HAP-1 (cell line): ENCODE measurements at regions not wholly inside any gene's neighbourhood (a gene's known extent, or its start where the extent isn't known, plus 50 kb on each side); places are given as distances from the start of the nearest gene placed in this dataset.
"Not testable (repeated sequence)": the region's sequence is repeated elsewhere in the genome, so short reads cannot be mapped to it uniquely, and the experiment has no call there.

Experiments
- DNase-seq, 2 experiments: peaks; one replicate each; pipeline ENCODE4 v3.0.0-alpha.2; 2016 to 2020; ENCODE audit warnings: low spot score in 2 of 2
- H3K27me3 ChIP-seq: fragments of 250-450 bp; sonication (Bioruptor Pico); 2 replicates; pipeline ENCODE4 v1.5.1; 2020; ENCODE audit warnings: low read depth, mild to moderate bottlenecking, moderate library complexity
- H3K36me3 ChIP-seq: fragments of 250-450 bp; sonication (Bioruptor Pico); replicated peaks from 2 replicates; pipeline ENCODE4 v1.5.1; 2020; ENCODE audit warnings: mild to moderate bottlenecking
- H3K4me1 ChIP-seq: fragments of 250-450 bp; sonication (Bioruptor Pico); 2 replicates; pipeline ENCODE4 v1.5.1; 2020; ENCODE audit warnings: mild to moderate bottlenecking
- H3K4me3 ChIP-seq: fragments of 250-450 bp; sonication (Bioruptor Pico); 2 replicates; pipeline ENCODE4 v1.5.1; 2020; ENCODE audit warnings: mild to moderate bottlenecking, moderate library complexity
- H3K9me3 ChIP-seq: fragments of 250-450 bp; sonication (Bioruptor Pico); 2 replicates; pipeline ENCODE4 v1.5.1; 2020; ENCODE audit warnings: mild to moderate bottlenecking, moderate library complexity
- in situ Hi-C: fragments of 300-500 bp; cut with MboI; formaldehyde crosslinking; loops from 3 replicates; pipeline ENCODE4 v1.14.3; 2020; ENCODE audit warnings: low sequenced_read_pairs, inconsistent platforms, mixed read lengths

DNA sequence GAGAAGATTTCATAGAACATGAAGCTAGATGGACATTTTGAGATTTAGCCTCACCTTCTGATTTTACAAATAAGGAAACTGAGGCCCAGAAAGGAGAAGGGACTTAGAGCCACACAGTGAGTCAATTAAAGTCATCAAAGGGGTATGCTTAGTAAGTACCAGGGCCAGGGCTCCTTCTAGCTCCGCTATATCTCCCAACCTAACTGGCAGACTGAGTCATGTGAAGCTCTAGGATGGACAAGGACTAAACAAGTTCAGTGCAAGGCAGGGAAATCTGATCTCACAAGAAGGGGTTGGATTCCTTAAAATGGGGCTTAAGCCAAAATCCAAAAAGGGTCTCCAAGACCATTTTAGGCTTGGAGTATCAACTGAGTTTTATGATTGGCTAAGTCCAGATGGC is 215.8 kb downstream of the PHLDA1 start:
- no peaks in the 10 kb centered on the region for H3K36me3 ChIP-seq
- H3K27me3 ChIP-seq: no peaks in the 10 kb centered on the region
- H3K9me3 ChIP-seq: no peaks in the 10 kb centered on the region
- no peak for DNase-seq
- peaks cover 34% of the 10 kb centered on the region for H3K4me1 ChIP-seq
- H3K4me3 ChIP-seq: no peak overlapping the region
- in situ Hi-C loops: no loop called here

DNA sequence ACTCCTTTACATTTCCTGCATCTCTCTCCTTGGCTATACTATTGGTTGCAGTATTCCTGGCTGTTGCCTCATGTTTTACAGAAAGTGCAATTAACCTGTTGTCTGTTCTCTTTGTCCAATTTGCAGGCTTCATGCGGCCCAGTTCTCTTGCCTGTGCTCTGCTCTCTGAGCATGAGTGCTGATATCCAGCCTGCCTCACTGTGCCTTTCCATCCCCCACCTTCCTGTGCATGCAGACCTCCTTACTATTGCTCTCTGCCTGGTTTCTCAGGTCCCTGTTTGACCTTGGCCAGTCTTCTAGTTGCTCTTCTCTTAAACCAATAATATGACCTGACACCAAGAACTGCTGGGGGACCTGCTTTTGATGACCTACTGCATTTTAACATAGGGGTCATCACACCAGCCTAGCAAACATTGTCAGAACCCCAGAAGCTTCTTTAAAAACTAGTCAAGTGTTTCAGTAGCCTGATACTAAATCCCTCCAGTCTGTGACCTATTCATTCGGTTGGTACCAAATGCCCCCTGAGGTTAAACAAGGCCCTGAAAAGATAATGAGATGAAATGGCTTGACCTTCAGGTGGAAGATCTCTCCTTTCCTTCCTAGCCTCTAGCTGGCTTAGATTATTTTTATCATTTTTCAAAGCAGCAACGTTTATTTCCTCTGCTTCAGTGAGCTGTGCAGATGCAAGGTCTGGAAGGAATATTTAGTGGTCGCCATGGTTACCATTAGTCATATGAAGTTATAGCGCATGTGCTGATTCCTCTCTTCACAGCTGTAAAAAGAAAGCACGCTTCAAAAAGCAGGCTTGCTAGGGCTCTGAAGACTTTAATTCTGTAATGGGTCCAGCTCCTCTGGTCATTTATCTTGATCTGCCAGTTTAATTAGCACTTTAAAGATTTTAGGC is 216.5 kb downstream of the PHLDA1 start:
- in situ Hi-C loops: no loop called here
- H3K27me3 ChIP-seq: no peaks in the 10 kb centered on the region
- DNase-seq: no peak
- no peak overlapping the region for H3K4me3 ChIP-seq
- no peaks in the 10 kb centered on the region for H3K9me3 ChIP-seq
- H3K36me3 ChIP-seq: no peaks in the 10 kb centered on the region
- H3K4me1 ChIP-seq: peaks cover 29% of the 10 kb centered on the region

DNA sequence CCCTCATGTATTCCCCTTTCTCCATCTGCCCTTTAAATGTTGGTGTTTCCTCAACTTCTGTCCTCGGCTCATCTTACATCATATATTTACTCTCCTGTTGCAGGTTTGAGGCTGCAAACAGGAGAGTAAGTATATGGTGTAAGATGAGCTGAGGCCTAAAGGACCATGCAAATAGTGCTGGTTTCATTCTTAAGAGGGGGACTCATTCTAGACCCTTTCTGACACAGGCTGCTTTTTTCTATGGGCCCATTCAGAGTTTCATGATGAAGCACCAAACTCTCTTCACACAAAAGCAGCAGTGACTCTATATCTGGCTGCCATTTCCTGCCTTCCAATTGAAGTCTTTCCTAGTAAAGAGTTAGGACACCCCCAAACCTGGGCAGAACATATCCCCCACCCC is 218.5 kb downstream of the PHLDA1 start:
- peaks cover 11% of the 10 kb centered on the region for H3K4me1 ChIP-seq

DNA sequence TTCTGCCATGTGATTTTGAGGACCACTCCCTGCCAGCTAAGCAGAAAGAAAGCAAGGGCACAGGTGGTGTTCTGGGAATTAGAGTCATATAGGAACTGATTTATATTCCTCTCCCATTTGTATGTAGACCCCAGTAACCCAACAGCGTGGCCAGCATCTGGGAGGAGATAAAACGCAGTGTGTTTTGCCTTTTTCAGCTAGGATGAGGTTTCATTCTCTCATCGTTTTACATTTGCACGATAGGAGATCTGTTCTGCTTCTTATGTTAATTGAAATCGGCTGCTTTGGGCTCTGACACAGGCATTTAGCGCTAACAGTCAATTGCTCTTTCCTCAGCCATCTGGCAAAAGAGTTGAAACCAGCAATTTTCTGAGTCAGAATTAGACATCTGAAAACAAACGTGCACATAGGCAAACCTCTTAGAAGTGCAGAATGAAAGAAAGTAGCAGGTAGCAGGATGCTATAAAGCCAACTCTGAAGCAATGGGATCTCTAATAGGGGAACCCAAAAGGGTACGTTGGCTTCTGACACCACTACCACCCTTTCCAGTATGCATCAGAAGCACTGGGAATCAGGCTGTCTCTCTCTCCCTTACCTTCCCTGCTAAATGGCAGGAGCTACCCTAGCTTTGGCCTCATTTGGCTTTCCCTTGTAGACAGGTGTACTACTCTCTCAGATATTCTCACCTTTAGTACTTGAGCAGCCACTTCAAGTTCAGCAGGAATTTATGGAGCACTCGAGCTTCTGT is 219.1 kb downstream of the PHLDA1 start:
- no peaks in the 10 kb centered on the region; the same call in 1 of the 2 replicates for H3K9me3 ChIP-seq
- H3K4me3 ChIP-seq: no peak overlapping the region
- in situ Hi-C loops: no loop called here
- H3K4me1 ChIP-seq: peaks cover 8% of the 10 kb centered on the region; the same call in 1 of the 2 replicates
- no peaks in the 10 kb centered on the region for H3K27me3 ChIP-seq
- H3K36me3 ChIP-seq: no peaks in the 10 kb centered on the region
- DNase-seq: peak; percentile 14 to 26

More for the DNA sequence above, 218.5 kb downstream of the PHLDA1 start:
- Histone ChIP-seq H3K27me3 (no peaks in the 10 kb centered on the region), H3K4me3 (no peak overlapping the region), H3K9me3 (no peaks in the 10 kb centered on the region; the same call in 1 of the 2 replicates), H3K36me3 (no peaks in the 10 kb centered on the region)
- DNase-seq: no peak
- in situ Hi-C loops: no loop called here

DNA sequence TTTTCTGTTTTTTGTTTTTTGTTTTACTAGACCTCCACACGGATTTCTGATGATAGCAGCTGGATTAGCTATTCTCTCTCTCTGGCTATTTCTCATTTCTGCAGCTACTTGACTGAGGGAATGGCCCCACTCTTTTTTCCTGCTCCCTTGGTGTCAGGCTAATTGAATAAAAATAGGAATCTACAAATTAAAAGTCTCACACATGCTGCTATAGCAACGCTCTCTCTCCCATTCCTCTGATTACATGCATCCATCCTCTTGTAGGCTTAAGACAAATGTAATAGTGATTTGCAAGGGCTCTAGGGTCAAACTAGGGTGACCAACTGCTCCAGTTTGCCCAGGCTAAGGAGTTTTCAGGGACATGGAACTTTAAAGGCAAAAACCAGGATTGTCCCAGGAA is 221.8 kb downstream of the PHLDA1 start:
- no peak for DNase-seq
- in situ Hi-C loops: no loop called here
- H3K36me3 ChIP-seq: no peaks in the 10 kb centered on the region
- no peak overlapping the region for H3K4me3 ChIP-seq
- no peaks in the 10 kb centered on the region for H3K27me3 ChIP-seq
- H3K9me3 ChIP-seq: no peaks in the 10 kb centered on the region; the same call in 1 of the 2 replicates
- H3K4me1 ChIP-seq: peaks cover 8% of the 10 kb centered on the region; the same call in 1 of the 2 replicates

DNA sequence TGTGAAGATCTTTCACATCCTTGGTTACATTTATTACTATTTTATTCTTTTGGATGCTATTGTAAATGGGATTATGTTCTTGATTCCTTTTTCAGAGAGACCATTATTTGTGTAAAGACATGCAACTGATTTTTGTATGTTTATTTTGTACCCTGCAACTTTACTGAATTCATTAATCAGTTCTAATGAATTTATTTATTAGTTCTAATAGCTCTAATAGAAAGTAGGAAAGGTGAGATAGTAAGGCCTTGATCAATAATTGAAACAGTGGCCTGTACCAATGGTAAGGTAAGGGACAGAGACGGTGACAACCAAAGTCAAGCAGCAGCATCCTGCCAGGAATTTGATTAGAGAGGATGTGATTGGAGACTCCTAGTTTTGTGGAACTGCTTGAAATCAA is 224.1 kb downstream of the PHLDA1 start:
- in situ Hi-C loops: no loop called here
- no peaks in the 10 kb centered on the region; the same call in 1 of the 2 replicates for H3K9me3 ChIP-seq
- H3K4me1 ChIP-seq: peaks cover 5% of the 10 kb centered on the region; the same call in 1 of the 2 replicates
- H3K36me3 ChIP-seq: no peaks in the 10 kb centered on the region
- peaks cover 3% of the 10 kb centered on the region; the same call in 1 of the 2 replicates for H3K27me3 ChIP-seq
- DNase-seq: no peak
- H3K4me3 ChIP-seq: no peak overlapping the region

DNA sequence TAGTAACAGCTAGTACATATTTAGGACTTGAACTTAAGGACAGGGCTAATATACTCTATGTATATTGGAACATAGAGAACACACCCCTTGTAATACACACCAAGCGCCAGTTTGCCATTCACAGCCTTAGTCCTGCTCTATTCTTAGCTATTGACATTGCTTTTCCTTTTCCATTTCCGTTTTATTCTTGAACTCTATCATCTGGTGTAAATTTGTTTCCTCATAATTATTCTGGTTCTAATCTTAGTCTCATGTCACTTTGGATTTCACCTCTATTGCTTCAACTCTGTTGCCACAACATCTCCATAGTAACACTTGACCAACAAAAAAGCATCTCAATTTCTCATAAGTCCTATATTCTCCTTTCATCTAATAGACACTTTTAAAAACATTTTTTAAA is 225.7 kb downstream of the PHLDA1 start:
- H3K4me3 ChIP-seq: no peak overlapping the region
- in situ Hi-C loops: no loop called here
- DNase-seq: no peak
- no peaks in the 10 kb centered on the region for H3K4me1 ChIP-seq
- peaks cover 3% of the 10 kb centered on the region; the same call in 1 of the 2 replicates for H3K27me3 ChIP-seq
- no peaks in the 10 kb centered on the region; the same call in 1 of the 2 replicates for H3K9me3 ChIP-seq
- H3K36me3 ChIP-seq: no peaks in the 10 kb centered on the region

DNA sequence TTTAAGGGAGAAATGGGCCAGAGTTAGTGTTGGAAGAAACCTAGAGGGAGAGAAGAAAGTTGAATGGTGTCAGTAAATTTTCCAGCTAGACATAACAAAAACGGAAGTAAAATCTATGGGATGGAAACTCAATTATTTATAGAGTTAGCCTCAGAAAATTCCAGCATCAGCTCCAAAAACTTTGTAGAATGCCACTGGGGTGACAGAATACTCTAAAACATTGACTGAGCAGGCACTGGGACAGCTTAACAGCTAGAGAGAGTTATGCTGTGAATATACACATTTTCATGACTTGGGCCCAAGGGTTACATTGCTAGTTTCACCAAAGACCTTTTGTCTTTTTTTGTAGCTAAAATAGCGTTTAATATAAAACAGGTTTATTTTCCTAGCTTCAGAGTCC is 226.3 kb downstream of the PHLDA1 start:
- Histone ChIP-seq H3K9me3 (no peaks in the 10 kb centered on the region; the same call in 1 of the 2 replicates), H3K4me3 (no peak overlapping the region), H3K27me3 (peaks cover 3% of the 10 kb centered on the region; the same call in 1 of the 2 replicates), H3K4me1 (no peaks in the 10 kb centered on the region), H3K36me3 (no peaks in the 10 kb centered on the region)
- in situ Hi-C loops: no loop called here
- DNase-seq: no peak

DNA sequence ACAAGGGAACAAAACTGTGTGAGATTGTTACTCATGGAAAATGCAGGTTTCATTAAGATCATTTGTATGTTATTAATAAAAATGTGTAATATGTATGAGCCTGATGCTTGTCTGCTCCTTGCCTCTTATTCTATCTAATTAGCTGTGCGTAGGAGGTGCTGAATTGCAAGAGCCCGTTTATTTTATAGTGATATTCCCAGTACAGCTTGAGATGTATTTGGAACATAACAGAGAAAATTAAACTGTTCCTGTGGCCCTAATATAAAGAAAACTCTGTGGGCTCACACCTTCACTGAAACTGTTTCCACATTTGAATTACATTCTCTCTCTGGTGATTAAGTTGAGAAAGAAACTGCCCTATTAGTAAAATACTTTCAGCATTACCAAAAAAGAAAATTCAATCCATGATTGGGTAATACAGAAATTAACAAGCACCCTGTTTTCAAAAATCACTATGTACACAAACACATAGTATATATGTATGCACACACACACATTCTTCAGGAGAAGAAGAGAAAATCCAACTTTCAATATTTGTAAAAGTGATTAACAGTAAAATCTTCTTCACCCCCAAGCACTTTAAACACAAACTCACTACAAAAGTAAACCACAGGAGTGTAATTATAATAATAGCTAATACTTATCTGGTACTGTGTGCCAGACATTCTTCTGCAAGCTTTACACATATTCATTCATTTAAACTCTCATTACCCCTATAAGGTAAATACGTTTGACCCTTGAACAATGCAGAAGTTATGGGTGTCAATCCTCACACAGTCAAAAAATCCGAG is 233.2 kb downstream of the PHLDA1 start:
- H3K27me3 ChIP-seq: peaks cover 32% of the 10 kb centered on the region
- no peaks in the 10 kb centered on the region for H3K9me3 ChIP-seq
- peaks cover 8% of the 10 kb centered on the region for H3K4me1 ChIP-seq
- no peaks in the 10 kb centered on the region for H3K36me3 ChIP-seq
- H3K4me3 ChIP-seq: no peak overlapping the region
- peak in 1 of 2 experiments; percentile 90 for DNase-seq
- in situ Hi-C loops: no loop called here

DNA sequence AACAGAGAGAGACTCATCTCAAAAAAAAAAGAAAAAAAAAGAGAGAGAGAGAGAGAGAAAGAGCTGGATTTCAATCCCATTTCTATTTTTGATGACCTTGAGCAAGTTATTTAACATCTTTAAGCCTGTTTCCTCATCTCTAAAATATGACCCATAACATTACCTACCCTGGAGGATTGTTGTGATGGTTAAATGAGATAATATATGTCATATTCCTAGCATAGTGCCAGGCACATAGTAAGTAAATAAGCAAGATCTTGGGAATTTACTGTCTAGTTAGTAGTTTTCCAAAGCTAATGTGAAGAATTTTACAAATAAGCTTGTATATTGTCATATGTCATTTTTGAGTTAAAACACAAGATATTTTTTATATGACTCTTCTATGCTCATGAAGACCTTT is 236.5 kb downstream of the PHLDA1 start:
- Histone ChIP-seq H3K27me3 (peaks cover 48% of the 10 kb centered on the region), H3K9me3 (no peaks in the 10 kb centered on the region), H3K4me3 (no peak overlapping the region), H3K4me1 (peaks cover 8% of the 10 kb centered on the region), H3K36me3 (no peaks in the 10 kb centered on the region)
- in situ Hi-C loops: no loop called here
- no peak for DNase-seq

DNA sequence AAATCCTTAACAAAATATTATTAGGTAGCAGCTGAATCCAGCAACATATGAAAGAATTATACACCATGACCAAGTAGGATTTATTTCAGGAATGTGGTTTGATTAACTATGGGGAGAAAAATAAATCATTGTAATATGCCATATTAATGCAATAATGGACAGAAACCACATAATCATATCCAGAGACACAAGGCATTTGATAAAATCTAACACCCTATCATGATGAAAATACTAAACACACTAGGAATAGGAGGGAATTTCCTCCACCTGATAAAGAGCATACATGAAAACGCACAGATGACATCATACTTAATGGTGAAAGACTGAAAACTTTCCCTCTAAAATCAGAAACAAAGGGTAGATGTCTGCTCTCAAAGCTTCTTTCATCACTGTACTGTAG is 238.9 kb downstream of the PHLDA1 start:
- Histone ChIP-seq H3K4me1 (no peaks in the 10 kb centered on the region), H3K4me3 (no peak overlapping the region), H3K9me3 (no peaks in the 10 kb centered on the region), H3K27me3 (peaks cover 49% of the 10 kb centered on the region), H3K36me3 (no peaks in the 10 kb centered on the region)
- no peak for DNase-seq
- in situ Hi-C loops: no loop called here

DNA sequence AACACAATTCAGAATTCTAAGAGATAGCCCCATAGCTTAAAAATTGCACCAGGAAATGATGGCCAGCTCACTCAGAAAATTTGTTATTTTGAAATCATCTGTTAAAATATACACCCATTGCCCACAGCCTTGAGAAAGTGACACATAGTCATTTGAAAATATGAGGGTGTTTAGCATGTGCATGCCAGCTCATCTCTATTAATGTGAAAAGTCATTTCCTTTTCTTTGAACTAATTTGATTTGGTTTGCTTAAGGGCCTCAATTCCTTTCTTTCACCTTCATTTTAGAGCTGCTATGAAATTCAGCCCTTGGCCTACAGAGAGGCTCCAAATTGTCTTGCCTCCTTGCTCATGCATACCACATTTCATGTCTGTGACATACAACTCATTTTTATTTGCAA is 241.4 kb downstream of the PHLDA1 start:
- DNase-seq: no peak
- no peaks in the 10 kb centered on the region for H3K9me3 ChIP-seq
- H3K4me3 ChIP-seq: no peak overlapping the region
- no peaks in the 10 kb centered on the region for H3K36me3 ChIP-seq
- no peaks in the 10 kb centered on the region for H3K4me1 ChIP-seq
- in situ Hi-C loops: no loop called here
- peaks cover 37% of the 10 kb centered on the region for H3K27me3 ChIP-seq

DNA sequence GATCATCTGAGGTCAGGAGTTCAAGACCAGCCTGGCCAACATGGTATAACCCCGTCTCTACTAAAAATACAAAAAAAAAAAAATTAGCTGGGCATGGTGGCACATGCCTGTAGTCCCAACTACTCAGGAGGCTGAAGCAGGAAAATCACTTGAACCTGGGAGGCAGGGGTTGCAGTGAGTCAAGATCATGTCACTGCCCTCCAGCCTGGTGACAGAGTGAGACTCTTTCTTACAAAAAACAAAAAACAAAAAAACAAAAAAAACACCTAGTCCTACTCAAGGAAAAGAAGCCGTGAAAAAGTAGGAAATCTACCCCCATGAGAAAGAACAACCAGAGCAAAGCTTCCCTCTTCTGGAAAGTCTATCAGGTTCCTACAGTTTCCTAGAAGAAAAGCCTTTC is 244.4 kb downstream of the PHLDA1 start:
- H3K4me3 ChIP-seq, H3K27me3 ChIP-seq, H3K9me3 ChIP-seq, H3K36me3 ChIP-seq, H3K4me1 ChIP-seq, DNase-seq, in situ Hi-C loops: not testable (repeated sequence)
